ENCODE measurements at regions not wholly inside any gene's neighbourhood (a gene's known extent, or its start where the extent isn't known, plus 50 kb on each side); places are given as distances from the start of the nearest gene placed in this dataset.

DNA sequence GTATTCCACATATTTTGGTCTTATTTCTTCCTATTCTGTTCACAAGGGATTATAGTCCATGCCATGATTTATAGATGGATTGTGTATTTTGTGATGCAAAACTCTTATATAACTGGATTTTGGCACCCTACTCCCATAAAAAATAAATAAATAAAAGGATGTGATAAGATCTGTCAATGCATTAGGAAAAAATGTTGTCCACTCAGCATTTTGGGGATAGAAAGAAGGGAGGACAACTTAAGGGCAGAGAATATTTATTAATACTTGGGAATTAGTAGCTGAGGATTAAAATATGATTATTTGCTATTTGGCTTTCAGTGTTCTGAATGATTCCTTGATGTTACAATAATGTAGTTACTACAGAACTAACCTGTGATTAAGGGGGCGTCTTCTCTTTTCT is 682.6 kb downstream of the ZBBX start:
- TF ChIP-seq CTCF (optimal IDR thresholded peaks at IDR 0.05 in 1 of 3, IDR thresholded peaks at IDR 0.05 in 1 of 3, conservative IDR thresholded peaks at IDR 0.05 in 1 of 3; ENCODE audit: extremely low read depth in 1 of 3, insufficient read depth in 2 of 3, low read length in 3 of 3) (no peak), EZH2 (IDR thresholded peaks at IDR 0.05; ENCODE audit: low read length) (no peak)

Measured in keratinocyte (primary cell).